Activated CD8-positive, alpha-beta memory T cell treated with anti-CD3 and anti-CD28 coated beads, Interleukin-2, amount 50 U/mL, for 48 hours (primary cell): ENCODE measurements at regions not wholly inside any gene's neighbourhood (a gene's known extent, or its start where the extent isn't known, plus 50 kb on each side); places are given as distances from the start of the nearest gene placed in this dataset.
"Not testable (repeated sequence)": the region's sequence is repeated elsewhere in the genome, so short reads cannot be mapped to it uniquely, and the experiment has no call there.

ENCODE experiments used
- DNase-seq: peaks from one replicate; pipeline ENCODE4 v3.0.0-alpha.2; 2020

GRCh38 chr6:151671195-151671594 lies 136.3 kb upstream of the ESR1 start:
- no peak for DNase-seq

GRCh38 chr6:151674578-151674977 lies 132.9 kb upstream of the ESR1 start:
- no peak for DNase-seq

DNA sequence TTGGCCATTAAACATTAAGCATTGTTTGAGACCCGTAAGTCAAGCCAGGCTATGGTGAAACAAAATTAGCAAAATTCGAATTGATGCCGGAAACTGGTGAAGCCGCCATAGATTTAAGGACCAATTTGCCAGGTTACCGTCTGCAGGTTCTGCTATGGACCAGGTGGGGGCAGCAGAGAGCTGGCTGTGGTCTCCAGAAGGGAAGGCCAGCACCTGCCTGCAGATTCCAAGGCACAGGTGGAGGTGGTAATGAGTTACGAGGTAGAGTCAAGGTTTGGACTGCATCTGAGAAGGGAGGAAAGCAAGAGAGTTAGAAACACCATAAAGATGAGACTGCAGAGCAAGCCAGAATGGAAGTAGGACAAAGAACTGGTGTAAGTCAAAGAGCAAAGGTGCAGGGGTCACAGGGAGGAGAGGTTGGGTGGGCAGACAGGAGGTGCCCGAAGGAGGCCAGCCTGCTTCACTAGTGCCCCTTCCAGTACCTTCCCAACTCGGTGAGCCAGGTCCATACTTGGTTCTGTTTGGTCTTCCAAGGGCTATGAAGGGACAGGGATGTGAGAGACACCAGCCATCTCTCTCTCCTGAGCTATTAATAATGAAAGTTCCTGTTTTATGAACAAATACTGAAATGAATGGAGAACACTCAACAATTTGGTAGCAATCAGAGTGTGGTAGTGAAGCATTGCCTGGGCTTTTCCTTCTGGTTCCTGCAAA lies 131.6 kb upstream of the ESR1 start:
- peak; percentile 73 for DNase-seq

DNA sequence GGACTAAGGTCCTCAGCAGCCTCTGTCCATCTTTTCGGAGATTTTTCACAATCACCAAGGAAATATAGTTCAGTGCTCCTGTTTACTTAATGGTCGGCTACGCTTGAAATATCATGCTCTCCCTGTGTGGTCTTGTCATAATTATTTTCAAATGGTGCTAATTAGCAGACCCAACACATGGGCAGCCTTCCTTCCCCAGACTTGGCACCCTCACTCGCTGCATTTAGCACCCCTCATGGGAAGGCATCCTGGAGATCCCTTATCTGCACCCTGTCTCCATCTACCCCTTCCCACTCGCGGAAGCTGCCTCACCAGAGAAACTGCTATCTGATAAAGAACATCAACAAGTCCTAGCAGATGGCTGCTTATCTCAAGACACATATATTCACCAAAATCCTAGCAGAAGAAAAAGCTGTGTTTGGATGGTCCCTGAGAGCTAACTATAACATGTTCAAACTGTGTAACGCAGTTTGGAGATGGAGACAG lies 131.0 kb upstream of the ESR1 start:
- DNase-seq = no peak

DNA sequence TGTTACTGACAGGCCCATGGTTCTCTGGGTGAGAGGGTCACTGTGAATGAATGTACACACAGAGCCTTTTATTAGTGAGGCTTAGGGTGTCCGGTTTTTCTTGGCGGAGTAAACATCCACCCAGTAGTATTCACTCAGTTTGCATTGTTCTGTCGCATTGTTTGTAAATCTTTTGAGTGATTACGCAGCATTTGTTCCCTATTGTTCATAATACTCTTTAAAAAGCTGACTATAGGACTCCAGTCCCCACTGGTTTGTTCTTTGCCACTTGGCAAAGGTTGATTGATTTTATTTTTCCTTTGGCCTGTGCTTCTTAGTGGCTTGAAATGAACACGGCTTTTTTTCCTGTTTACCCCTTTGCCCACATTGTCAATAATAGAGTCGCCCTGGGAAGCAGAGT lies 130.1 kb upstream of the ESR1 start:
- DNase-seq = no peak

GRCh38 chr6:151679081-151679480 lies 128.4 kb upstream of the ESR1 start:
- DNase-seq = no peak

DNA sequence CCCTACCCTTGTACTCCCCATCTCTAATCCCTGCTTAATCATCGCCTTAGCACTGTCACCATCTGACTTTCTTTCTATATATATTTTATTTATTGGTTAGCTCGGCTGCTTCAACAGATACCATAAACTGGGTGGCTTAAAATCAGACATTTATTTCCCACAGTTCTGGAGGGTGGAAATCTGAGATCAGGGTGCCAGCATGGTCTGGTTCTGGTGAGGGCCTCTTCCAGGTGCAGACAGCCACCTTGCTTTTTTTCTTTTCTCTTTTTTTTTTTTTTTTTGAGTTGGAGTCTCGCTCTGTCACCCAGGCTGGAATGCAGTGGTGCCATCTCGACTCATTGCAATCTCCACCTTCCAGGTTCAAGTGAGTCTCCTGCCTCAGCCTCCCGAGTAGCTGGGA lies 127.5 kb upstream of the ESR1 start:
- DNase-seq = no peak

DNA sequence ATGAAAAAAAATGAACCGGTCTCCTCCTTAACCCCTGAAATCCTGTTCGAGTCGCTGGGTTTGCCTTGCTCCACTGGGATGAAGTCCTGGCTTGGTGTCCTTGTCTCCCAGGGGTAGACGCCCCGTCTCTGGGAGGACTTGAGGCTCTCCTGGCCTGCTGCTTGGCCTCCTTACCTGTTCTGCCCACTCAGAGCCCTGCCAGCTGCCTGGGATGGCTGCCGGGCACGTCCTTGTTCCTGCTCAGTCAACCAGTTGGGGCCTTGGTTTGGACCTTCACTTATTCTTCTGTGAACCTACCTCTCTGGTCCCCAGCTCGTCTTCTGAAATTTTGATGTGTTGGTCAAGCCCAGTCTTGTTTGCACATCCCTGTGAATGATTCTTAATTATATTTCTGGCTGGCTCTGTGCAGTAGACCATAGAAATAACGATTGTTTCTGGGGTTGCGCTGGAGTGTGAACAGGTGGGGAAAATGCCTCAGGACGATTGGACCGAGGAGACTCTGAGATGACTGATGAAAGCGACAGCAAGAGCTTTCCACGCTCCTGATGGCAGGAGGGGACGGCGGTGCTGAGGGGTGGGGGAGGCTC lies 126.5 kb upstream of the ESR1 start:
- DNase-seq = no peak

DNA sequence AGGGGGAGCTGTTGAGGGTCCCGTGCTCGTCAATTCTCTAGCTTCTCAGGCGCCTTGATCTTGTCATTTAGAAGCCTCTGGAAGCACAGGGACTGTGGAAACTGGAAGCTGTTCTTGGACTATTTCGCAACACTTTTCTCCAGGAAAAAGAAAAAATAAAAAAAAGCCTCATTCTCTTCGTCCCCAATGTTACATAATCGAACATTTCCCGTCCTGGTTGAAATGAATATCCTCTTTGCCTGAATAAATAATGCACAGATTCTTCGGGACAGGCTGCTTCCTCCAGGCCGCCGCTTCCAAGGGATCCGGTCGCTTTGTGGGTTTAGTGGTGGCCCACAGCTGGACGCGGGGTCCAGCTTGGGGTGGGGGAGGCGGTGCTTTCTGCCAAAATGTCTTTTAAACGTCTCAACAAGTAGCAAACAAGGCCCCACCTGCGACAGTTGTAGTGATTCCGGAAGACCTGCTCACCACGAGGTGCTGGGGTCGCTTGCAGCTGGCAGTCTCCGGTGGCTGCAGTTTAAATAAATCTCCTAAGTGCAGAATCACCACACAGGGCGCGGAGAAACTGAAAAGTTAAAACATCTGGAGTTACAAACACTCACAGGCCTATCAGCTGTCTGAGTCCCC lies 125.9 kb upstream of the ESR1 start:
- DNase-seq = no peak

DNA sequence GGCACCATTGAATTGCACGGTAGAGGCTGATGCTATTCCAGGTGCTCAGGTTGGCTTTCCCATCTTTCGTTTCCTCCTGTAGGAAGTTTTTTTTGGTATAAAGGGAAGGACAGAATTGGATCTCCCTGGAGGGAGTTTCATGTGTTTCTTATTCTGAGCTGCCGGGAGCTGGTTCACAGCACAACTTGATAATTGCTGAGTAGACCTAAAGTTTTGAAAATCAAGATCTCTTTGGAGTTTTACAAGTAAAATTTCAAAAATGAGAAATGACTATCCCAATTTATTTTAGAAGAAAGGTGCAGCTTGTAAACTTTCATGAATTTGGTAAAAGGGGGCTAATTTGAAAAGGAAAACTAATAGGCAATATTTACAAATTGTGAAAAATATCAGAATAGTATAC lies 125.2 kb upstream of the ESR1 start:
- DNase-seq = no peak

DNA sequence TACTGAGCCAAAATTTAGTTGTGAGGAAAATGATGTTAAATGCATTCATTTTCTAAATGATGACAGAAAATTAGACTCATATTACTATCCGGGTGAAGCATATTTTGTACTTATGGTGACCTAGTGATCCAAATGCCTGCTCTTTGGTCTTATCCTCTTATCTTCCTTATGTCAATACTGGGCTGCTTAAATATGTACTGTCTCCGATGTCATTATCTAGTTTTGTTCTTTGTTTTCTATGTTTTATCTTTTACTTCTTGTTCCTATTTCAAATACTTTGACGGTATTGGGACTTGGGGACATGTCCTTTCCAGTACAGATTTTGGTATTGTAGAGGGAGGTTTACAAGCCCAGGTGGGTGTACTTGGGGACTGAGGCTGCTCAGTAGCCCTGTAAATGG lies 124.6 kb upstream of the ESR1 start:
- no peak for DNase-seq

GRCh38 chr6:151683381-151683780 lies 124.1 kb upstream of the ESR1 start:
- DNase-seq = no peak

DNA sequence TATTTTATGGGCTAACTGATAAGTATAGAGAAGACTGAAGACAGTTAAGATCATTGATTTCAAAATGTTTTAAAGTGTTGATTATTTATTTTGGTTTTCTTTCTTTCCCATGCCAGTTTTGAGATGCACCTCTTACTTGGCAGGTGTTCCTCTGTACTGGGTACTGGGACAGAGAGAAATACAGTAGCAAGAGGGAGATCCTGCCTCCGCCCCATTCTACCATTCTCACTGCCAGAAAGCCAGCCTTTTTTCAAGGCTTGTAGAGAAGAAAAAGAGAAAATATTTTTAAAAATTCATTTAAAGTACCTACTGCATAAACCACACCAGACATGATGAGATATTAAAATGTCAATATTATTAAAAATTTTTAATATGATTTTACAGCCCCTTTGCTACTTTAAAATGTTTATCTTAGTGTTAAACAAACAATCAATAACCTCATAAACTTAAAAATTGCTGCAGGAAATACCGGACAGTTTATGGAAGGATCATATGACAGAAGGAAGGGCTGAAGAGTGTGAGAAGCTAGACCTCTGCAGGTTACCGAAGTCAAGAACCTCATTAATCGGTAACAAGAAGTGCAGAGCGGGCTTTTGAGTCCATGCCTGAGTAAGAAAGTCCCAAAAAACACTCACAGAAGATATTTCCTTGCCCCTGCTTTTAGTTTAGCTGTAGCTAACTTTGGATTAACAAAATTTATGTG lies 117.8 kb upstream of the ESR1 start:
- no peak for DNase-seq

DNA sequence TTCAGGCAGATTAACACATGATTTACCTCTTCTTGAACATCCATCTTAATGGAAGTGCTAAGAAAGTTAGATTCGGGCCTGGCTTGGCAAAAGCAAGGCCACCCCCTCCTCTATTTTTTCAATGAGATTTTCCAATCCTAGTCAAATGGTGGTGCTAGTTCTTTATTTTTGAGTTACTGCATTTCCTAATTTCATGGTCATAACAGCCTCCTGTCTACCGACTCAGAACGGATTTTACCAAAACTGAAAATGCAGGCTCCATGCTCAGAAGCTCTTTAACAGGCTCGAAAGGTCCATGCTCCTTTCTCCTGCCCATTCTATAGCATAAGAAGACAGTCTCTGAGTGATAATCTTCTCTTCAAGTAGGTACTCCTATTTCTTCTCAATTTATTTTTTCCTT lies 117.2 kb upstream of the ESR1 start:
- DNase-seq = no peak

GRCh38 chr6:151690768-151691562 lies 116.5 kb upstream of the ESR1 start:
- no peak for DNase-seq

GRCh38 chr6:151692216-151692615 lies 115.3 kb upstream of the ESR1 start:
- no peak for DNase-seq

DNA sequence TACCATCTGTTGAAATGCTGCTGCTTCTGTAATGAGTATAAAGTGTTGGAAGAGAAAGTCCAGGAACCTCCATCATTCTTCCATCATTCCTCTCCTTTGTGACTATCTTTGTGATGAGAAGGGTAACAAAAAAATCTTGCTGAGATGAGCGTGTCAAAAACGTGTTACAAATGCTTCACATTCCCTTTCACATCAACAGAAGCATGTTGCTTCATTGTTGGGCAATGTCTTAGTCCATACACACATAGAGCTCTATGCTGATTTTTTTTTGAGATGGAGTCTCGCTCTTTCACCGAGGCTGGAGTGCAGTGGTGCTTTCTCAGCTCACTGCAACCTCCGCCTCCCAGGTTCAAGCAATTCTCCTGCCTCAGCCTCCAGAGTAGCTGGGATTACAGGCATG lies 114.1 kb upstream of the ESR1 start:
- DNase-seq = no peak

- no peak for DNase-seq
Observed at GRCh38 chr6:151695156-151695555, 112.3 kb upstream of the ESR1 start.

- DNase-seq = not testable (repeated sequence)
Observed at GRCh38 chr6:151696302-151696701, 111.2 kb upstream of the ESR1 start.

DNA sequence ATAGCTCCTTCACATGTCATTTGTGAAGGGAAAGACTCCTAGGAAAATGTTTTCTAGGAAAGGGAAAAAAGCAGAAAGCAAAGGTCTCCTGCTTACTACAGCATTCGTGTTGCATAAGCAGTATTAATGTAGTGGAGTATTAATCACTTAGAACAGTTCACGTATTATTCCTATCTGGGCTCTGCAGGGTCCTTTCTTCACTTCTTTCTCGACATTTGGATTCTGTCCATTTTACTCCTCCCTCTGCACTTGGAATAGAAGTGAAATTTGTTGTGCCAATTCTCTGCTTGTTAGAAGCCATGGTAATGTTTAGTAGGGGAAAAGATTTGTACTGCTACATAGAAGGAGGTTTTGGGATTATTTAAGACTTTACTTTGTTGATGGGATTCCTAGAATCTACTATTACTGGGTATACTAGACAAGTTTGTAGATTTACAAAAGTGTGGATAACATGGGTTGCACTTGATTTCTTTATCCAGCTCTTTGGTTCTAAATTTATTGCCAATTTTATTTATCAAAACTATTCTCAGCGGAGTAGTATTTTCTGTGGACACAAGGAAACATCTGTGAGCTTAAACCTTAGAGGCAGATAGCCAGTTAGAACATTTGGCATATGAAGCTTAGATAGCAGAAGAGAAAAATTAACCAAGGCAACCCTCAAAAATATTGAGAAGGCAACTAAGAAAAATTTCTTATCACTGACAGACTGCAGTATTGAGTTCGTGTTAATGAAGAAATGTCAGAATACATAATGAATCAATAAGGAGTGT lies 108.4 kb upstream of the ESR1 start:
- no peak for DNase-seq

DNA sequence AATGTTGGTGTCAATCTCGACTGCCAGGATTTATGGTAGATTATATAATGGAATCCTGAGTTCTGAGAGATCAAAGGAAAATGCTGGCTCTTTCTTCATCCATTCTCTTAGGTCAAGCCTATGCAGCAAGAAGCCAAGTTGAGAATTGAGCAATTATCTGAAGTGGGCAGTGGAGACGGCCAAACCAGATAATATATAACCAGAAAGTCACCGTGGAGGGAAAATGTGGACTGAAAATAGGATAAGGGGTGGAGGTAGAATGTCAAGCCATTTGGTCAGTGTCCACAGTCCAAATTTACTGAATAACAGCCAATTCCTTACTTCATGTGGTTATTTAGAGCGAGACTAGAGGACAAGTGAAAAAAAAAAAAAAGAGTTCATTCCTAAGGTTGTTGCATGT lies 107.8 kb upstream of the ESR1 start:
- no peak for DNase-seq

DNA sequence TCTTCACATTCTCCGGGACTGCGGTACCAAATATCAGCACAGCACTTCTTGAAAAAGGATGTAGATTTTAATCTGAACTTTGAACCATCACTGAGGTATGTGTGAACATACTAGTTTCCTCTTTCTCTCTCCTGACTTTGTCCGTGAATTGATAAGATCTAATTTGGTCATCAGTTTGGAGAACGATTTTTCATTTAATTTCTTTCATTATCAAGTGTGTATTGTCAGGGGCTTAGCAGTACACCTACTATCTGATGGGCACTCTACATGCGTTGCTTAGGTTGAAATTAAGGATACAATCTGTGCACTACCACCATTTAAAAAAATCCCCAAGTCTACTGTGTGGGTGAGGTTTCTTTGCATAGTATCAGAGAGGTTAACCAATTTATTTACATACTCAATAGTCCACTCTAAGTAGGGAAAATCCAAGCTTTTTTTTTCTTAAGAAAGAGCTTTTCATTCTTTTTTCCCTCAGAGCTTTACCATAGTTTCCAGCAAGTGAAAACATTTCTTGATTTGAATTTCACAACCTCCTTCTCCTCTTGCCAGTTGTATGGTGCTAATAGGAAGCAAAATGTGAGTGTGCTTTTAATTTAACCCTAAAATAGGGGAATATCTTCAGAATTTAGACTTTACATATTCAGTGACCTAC lies 105.4 kb upstream of the ESR1 start:
- DNase-seq = no peak
